ENCODE measurements at regions not wholly inside any gene's neighbourhood (a gene's known extent, or its start where the extent isn't known, plus 50 kb on each side); places are given as distances from the start of the nearest gene placed in this dataset.

DNA sequence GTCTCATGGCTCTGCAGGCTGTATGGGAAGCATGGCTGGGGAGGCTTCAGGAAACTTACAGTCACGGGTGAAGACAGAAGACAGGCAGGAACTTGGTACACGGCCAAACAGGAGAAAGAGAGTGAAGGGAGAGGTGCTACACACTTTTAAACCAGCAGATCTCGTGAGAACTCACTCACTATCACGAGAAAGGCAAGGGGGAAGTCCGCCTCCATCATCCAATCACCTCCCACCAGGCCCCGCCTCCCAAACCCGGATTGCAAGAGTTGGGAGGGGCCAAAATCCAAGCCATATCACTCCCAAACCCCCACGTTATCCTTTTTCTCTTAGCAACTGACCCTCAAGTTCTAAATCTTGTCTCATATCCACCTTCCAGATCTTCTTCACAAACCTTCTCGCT lies 1710.5 kb upstream of the TENM3 start:
- H3K27me3 ChIP-seq (replicated peaks in 1 of 2; ENCODE audit: control insufficient read depth in 2 of 2, extremely low read depth in 1 of 2, insufficient read depth in 2 of 2, low read length in 1 of 2): no peaks in the 10 kb centered on the region
- CTCF ChIA-PET: no interaction called here
- Mint-ChIP-seq H3K27me3 (no peaks in the 10 kb centered on the region), H3K27ac (no peak overlapping the region), H3K9me3 (peaks cover 0 to 9% (median 6%) of the 10 kb centered on the region in 3 donors), H3K4me1 (no peaks in the 10 kb centered on the region), H3K4me3 (no peak overlapping the region), H3K36me3 (no peaks in the 10 kb centered on the region)
- H3K36me3 ChIP-seq (ENCODE audit: control insufficient read depth in 2 of 2, extremely low read depth in 1 of 2, insufficient read depth in 1 of 2, low read length in 1 of 2): no peaks in the 10 kb centered on the region
- no peaks in the 10 kb centered on the region for H3K9me3 ChIP-seq
- no peak for DNase-seq
- no peak for ATAC-seq (replicated peaks in 1 of 4)
- H3K4me1 ChIP-seq (ENCODE audit: control insufficient read depth in 1 of 2, extremely low read depth in 1 of 2, insufficient read depth in 2 of 2, low read length in 2 of 2): no peaks in the 10 kb centered on the region
- POLR2A ChIA-PET: no interaction called here
- H3K4me3 ChIP-seq (ENCODE audit: control insufficient read depth in 1 of 2, extremely low read depth in 1 of 2, low read length in 1 of 2): no peak overlapping the region
- 75% methylated on average over 6 of the region's 9 CpGs for WGBS (ENCODE audit: insufficient coverage)
- H3K27ac ChIP-seq (ENCODE audit: low read length): no peak overlapping the region

DNA sequence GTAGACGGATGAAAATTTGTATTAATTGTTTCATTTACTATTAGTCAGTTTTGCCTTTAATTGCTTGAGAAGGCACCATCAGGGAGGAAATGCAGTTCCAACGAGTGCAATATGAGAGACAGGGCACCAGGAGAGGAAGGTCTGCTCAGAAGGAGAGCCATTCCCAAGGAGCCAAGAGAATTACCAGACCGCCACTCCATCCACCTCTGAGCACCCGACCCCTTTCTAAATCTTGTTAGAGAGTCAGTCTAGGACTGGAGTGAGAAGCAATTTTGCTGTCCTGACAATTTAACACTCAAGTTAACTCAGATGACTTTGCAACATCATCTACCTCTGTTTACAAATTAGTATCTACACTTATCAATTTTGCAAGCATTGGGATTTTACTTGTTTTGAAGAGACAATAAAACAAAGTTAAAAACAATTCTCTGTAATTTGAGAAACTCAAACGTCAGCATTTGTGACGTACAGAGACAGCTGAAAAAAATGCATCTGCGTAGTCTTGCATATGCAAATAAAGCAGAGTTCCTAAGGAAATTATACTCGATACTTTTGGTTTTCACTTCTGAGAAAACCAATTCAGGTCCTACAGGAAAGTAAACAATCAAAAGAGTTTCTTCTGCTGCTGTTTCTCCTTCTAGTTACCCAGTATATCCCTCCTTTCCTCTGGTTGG lies 1704.7 kb upstream of the TENM3 start:
- Histone ChIP-seq H3K27me3 (replicated peaks in 1 of 2; ENCODE audit: control insufficient read depth in 2 of 2, extremely low read depth in 1 of 2, insufficient read depth in 2 of 2, low read length in 1 of 2) (no peaks in the 10 kb centered on the region), H3K27ac (ENCODE audit: low read length) (no peak overlapping the region), H3K9me3 (no peaks in the 10 kb centered on the region), H3K4me1 (ENCODE audit: control insufficient read depth in 1 of 2, extremely low read depth in 1 of 2, insufficient read depth in 2 of 2, low read length in 2 of 2) (no peaks in the 10 kb centered on the region), H3K4me3 (ENCODE audit: control insufficient read depth in 1 of 2, extremely low read depth in 1 of 2, low read length in 1 of 2) (no peak overlapping the region), H3K36me3 (ENCODE audit: control insufficient read depth in 2 of 2, extremely low read depth in 1 of 2, insufficient read depth in 1 of 2, low read length in 1 of 2) (no peaks in the 10 kb centered on the region)
- no peaks in the 10 kb centered on the region for H3K27me3 Mint-ChIP-seq
- H3K36me3 Mint-ChIP-seq: no peaks in the 10 kb centered on the region
- no peak for ATAC-seq (replicated peaks in 1 of 4)
- POLR2A ChIA-PET: no interaction called here
- 90% methylated on average over 2 of the region's 8 CpGs for WGBS (ENCODE audit: insufficient coverage)
- DNase-seq: no peak
- H3K27ac Mint-ChIP-seq: no peak overlapping the region
- H3K4me3 Mint-ChIP-seq: no peak overlapping the region
- CTCF ChIA-PET: no interaction called here
- peaks cover 0 to 9% (median 0%) of the 10 kb centered on the region in 3 donors for H3K9me3 Mint-ChIP-seq
- H3K4me1 Mint-ChIP-seq: no peaks in the 10 kb centered on the region

DNA sequence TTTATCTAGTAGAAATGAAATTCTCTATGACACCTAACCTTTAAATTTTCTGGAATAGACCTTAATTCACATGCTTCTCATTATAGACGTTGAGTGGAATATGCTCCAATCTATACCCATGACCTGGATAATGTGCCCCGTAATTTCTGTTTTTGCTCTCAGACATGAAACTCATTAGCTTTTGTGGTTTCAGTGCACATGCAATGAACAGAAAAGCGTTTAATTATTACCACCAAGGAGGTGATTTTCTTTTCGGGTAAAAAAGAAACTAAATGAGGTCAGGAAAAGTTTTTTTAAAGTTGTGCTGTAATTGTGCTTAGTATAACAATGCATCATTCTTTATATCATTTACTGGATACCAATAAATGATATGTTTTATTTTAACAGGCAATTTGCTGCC lies 1703.9 kb upstream of the TENM3 start:
- ATAC-seq (replicated peaks in 1 of 4) (no peak), DNase-seq (no peak)
- ChIA-PET POLR2A (no interaction called here), CTCF (no interaction called here)
- H3K27me3 ChIP-seq (replicated peaks in 1 of 2; ENCODE audit: control insufficient read depth in 2 of 2, extremely low read depth in 1 of 2, insufficient read depth in 2 of 2, low read length in 1 of 2): no peaks in the 10 kb centered on the region
- Mint-ChIP-seq H3K4me3 (no peak overlapping the region), H3K4me1 (no peaks in the 10 kb centered on the region), H3K27me3 (no peaks in the 10 kb centered on the region), H3K9me3 (peaks cover 0 to 9% (median 0%) of the 10 kb centered on the region in 3 donors), H3K36me3 (no peaks in the 10 kb centered on the region), H3K27ac (no peak overlapping the region)
- no peak overlapping the region for H3K27ac ChIP-seq (ENCODE audit: low read length)
- no peak overlapping the region for H3K4me3 ChIP-seq (ENCODE audit: control insufficient read depth in 1 of 2, extremely low read depth in 1 of 2, low read length in 1 of 2)
- H3K9me3 ChIP-seq: no peaks in the 10 kb centered on the region
- WGBS (ENCODE audit: insufficient coverage): no CpG with 5 or more reads among the region's 4 CpGs
- H3K4me1 ChIP-seq (ENCODE audit: control insufficient read depth in 1 of 2, extremely low read depth in 1 of 2, insufficient read depth in 2 of 2, low read length in 2 of 2): no peaks in the 10 kb centered on the region
- H3K36me3 ChIP-seq (ENCODE audit: control insufficient read depth in 2 of 2, extremely low read depth in 1 of 2, insufficient read depth in 1 of 2, low read length in 1 of 2): no peaks in the 10 kb centered on the region

DNA sequence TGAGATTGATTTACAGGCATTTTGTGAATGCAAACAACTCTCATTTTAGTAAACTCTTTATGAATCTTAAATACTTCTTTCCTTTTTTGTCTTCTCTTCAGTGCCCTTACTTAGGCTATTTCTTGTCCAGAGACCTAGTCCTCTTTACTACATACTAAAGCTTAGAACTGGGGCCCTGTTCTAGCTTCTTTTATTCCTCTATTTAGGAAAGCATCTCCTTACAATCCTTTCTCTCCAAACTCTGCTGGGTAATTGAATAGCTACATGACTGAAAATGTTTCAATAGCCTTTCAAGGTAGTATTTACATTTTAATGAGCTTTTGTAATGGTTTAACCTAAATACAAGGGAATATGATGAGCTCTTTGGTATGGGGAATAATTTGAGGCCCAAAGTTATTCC lies 1701.5 kb upstream of the TENM3 start:
- peaks cover 0 to 5% (median 0%) of the 10 kb centered on the region in 3 donors for H3K9me3 Mint-ChIP-seq
- H3K27me3 ChIP-seq (replicated peaks in 1 of 2; ENCODE audit: control insufficient read depth in 2 of 2, extremely low read depth in 1 of 2, insufficient read depth in 2 of 2, low read length in 1 of 2): no peaks in the 10 kb centered on the region
- no peak overlapping the region for H3K4me3 ChIP-seq (ENCODE audit: control insufficient read depth in 1 of 2, extremely low read depth in 1 of 2, low read length in 1 of 2)
- H3K4me3 Mint-ChIP-seq: no peak overlapping the region
- no peaks in the 10 kb centered on the region for H3K4me1 Mint-ChIP-seq
- ChIA-PET CTCF (interaction anchor here in 1 of 2 donors (0.7 kb wide), 1 partner anchor 16 kb away, joined by 3 read pairs; no protein-coding TSS in a partner anchor), POLR2A (no interaction called here)
- no peaks in the 10 kb centered on the region for H3K36me3 ChIP-seq (ENCODE audit: control insufficient read depth in 2 of 2, extremely low read depth in 1 of 2, insufficient read depth in 1 of 2, low read length in 1 of 2)
- DNase-seq: no peak
- H3K27ac ChIP-seq (ENCODE audit: low read length): no peak overlapping the region
- no peaks in the 10 kb centered on the region for H3K9me3 ChIP-seq
- no peak for ATAC-seq (replicated peaks in 1 of 4)
- no peaks in the 10 kb centered on the region for H3K4me1 ChIP-seq (ENCODE audit: control insufficient read depth in 1 of 2, extremely low read depth in 1 of 2, insufficient read depth in 2 of 2, low read length in 2 of 2)
- no peaks in the 10 kb centered on the region for H3K27me3 Mint-ChIP-seq
- H3K27ac Mint-ChIP-seq: no peak overlapping the region
- H3K36me3 Mint-ChIP-seq: no peaks in the 10 kb centered on the region

DNA sequence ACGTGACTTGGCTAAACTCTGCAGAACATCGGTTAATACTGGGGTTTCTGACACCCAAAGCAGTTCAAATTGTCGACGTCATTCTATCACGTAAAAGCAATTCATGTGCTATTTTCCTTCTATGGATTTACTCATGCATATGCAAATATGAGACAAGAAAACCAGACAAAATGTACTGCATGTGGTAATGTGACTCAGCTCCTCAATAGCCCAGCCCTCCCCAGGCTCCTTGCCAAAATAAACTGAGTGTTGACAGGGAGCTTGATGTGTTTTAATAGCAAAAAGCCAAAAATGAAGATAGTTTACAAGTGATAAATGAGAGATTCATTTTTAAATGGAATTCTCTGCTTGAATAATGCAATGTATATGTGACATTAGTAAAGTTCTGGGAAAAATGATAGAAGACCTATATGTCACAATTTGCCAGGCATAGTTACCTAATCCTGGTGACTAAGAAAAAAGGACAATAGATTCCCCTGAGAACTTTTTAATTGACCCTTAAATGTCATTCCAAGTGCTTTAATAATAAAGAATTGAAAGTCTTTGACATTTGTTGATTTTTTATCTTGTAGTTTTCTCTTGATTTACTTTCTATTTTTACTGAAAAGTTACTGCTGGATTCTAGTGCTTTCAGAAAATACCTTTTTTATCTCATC lies 1700.6 kb upstream of the TENM3 start:
- H3K36me3 ChIP-seq (ENCODE audit: control insufficient read depth in 2 of 2, extremely low read depth in 1 of 2, insufficient read depth in 1 of 2, low read length in 1 of 2): no peaks in the 10 kb centered on the region
- ChIA-PET CTCF (interaction anchor here in 1 of 2 donors (0.7 kb wide), 1 partner anchor 15 kb away, joined by 3 read pairs; no protein-coding TSS in a partner anchor), POLR2A (no interaction called here)
- H3K36me3 Mint-ChIP-seq: no peaks in the 10 kb centered on the region
- no peaks in the 10 kb centered on the region for H3K9me3 ChIP-seq
- H3K4me1 ChIP-seq (ENCODE audit: control insufficient read depth in 1 of 2, extremely low read depth in 1 of 2, insufficient read depth in 2 of 2, low read length in 2 of 2): no peaks in the 10 kb centered on the region
- no peak overlapping the region for H3K4me3 Mint-ChIP-seq
- DNase-seq: no peak
- no peaks in the 10 kb centered on the region for H3K27me3 Mint-ChIP-seq
- H3K27ac ChIP-seq (ENCODE audit: low read length): no peak overlapping the region
- H3K27me3 ChIP-seq (replicated peaks in 1 of 2; ENCODE audit: control insufficient read depth in 2 of 2, extremely low read depth in 1 of 2, insufficient read depth in 2 of 2, low read length in 1 of 2): no peaks in the 10 kb centered on the region
- no peak overlapping the region for H3K4me3 ChIP-seq (ENCODE audit: control insufficient read depth in 1 of 2, extremely low read depth in 1 of 2, low read length in 1 of 2)
- no peak for ATAC-seq (replicated peaks in 1 of 4)
- no peak overlapping the region for H3K27ac Mint-ChIP-seq
- WGBS (ENCODE audit: insufficient coverage): 88% methylated on average over 5 of the region's 5 CpGs
- H3K9me3 Mint-ChIP-seq: peaks cover 0 to 7% (median 0%) of the 10 kb centered on the region in 3 donors
- H3K4me1 Mint-ChIP-seq: no peaks in the 10 kb centered on the region

DNA sequence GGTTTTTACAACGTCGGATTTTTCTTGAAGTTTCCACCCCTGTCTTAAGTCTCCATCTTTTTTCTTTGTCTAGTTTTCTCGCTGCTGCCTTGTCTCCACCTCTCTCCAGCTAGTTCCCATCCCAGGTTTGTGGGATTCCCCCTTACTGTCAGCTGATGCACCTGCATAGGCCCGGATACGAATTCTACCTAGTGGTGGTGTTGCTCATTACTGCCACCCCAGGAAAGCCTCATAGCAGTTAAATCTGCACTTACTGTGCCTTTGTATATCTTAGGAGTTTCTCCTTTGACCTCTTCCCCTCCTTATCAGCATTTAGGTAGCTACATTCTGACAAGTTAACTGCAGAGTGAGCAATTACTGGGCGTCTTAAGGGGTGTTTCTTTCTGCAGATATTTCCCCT lies 1693.1 kb upstream of the TENM3 start:
- no peaks in the 10 kb centered on the region for H3K36me3 Mint-ChIP-seq
- 0% methylated on average over 1 of the region's 6 CpGs for WGBS (ENCODE audit: insufficient coverage)
- no peaks in the 10 kb centered on the region for H3K9me3 ChIP-seq
- no peak overlapping the region for H3K4me3 Mint-ChIP-seq
- H3K9me3 Mint-ChIP-seq: peaks cover 2 to 6% (median 5%) of the 10 kb centered on the region in 3 donors
- ChIA-PET CTCF (no interaction called here), POLR2A (no interaction called here)
- no peaks in the 10 kb centered on the region for H3K27me3 Mint-ChIP-seq
- H3K27me3 ChIP-seq (replicated peaks in 1 of 2; ENCODE audit: control insufficient read depth in 2 of 2, extremely low read depth in 1 of 2, insufficient read depth in 2 of 2, low read length in 1 of 2): no peaks in the 10 kb centered on the region
- ATAC-seq (replicated peaks in 1 of 4) (no peak), DNase-seq (no peak)
- H3K27ac ChIP-seq (ENCODE audit: low read length): no peak overlapping the region
- H3K4me3 ChIP-seq (ENCODE audit: control insufficient read depth in 1 of 2, extremely low read depth in 1 of 2, low read length in 1 of 2): no peak overlapping the region
- no peaks in the 10 kb centered on the region for H3K36me3 ChIP-seq (ENCODE audit: control insufficient read depth in 2 of 2, extremely low read depth in 1 of 2, insufficient read depth in 1 of 2, low read length in 1 of 2)
- no peaks in the 10 kb centered on the region for H3K4me1 ChIP-seq (ENCODE audit: control insufficient read depth in 1 of 2, extremely low read depth in 1 of 2, insufficient read depth in 2 of 2, low read length in 2 of 2)
- no peaks in the 10 kb centered on the region for H3K4me1 Mint-ChIP-seq
- no peak overlapping the region for H3K27ac Mint-ChIP-seq
